ENCODE measurements at regions not wholly inside any gene's neighbourhood (a gene's known extent, or its start where the extent isn't known, plus 50 kb on each side); places are given as distances from the start of the nearest gene placed in this dataset.

GRCh38 chr4:32470087-32470585 lies 1750.0 kb downstream of the PCDH7 start:
- Mint-ChIP-seq H3K27me3 (ENCODE audit: unreplicated experiment) (peaks cover 2% of the 10 kb centered on the region), H3K4me1 (ENCODE audit: unreplicated experiment) (no peaks in the 10 kb centered on the region), H3K4me3 (ENCODE audit: unreplicated experiment) (no peak overlapping the region), H3K27ac (ENCODE audit: unreplicated experiment) (no peak overlapping the region), H3K9me3 (ENCODE audit: unreplicated experiment) (no peaks in the 10 kb centered on the region), H3K36me3 (ENCODE audit: low read depth, unreplicated experiment) (no peaks in the 10 kb centered on the region)
- TF ChIP-seq CTCF (IDR thresholded peaks at IDR 0.05; ENCODE audit: unreplicated experiment), result no peak
- no peak for DNase-seq (ENCODE audit: low spot score)

- no peaks in the 10 kb centered on the region for H3K9me3 Mint-ChIP-seq (ENCODE audit: unreplicated experiment)
- H3K27me3 Mint-ChIP-seq (ENCODE audit: unreplicated experiment), result peaks cover 2% of the 10 kb centered on the region
- no peak overlapping the region for H3K4me3 Mint-ChIP-seq (ENCODE audit: unreplicated experiment)
- no peak for DNase-seq (ENCODE audit: low spot score)
- no peak for TF ChIP-seq CTCF (IDR thresholded peaks at IDR 0.05; ENCODE audit: unreplicated experiment)
- H3K36me3 Mint-ChIP-seq (ENCODE audit: low read depth, unreplicated experiment), result no peaks in the 10 kb centered on the region
- H3K27ac Mint-ChIP-seq (ENCODE audit: unreplicated experiment), result no peak overlapping the region
- no peaks in the 10 kb centered on the region for H3K4me1 Mint-ChIP-seq (ENCODE audit: unreplicated experiment)
Observed at GRCh38 chr4:32472918-32473317, 1752.7 kb downstream of the PCDH7 start.

GRCh38 chr4:32475710-32476109 lies 1755.5 kb downstream of the PCDH7 start:
- no peak for TF ChIP-seq CTCF (IDR thresholded peaks at IDR 0.05; ENCODE audit: unreplicated experiment)
- peaks cover 2% of the 10 kb centered on the region for H3K27me3 Mint-ChIP-seq (ENCODE audit: unreplicated experiment)
- H3K36me3 Mint-ChIP-seq (ENCODE audit: low read depth, unreplicated experiment), result no peaks in the 10 kb centered on the region
- no peak for DNase-seq (ENCODE audit: low spot score)
- no peak overlapping the region for H3K4me3 Mint-ChIP-seq (ENCODE audit: unreplicated experiment)
- H3K4me1 Mint-ChIP-seq (ENCODE audit: unreplicated experiment), result no peaks in the 10 kb centered on the region
- H3K27ac Mint-ChIP-seq (ENCODE audit: unreplicated experiment), result no peak overlapping the region
- H3K9me3 Mint-ChIP-seq (ENCODE audit: unreplicated experiment), result no peaks in the 10 kb centered on the region

- Mint-ChIP-seq H3K4me1 (ENCODE audit: unreplicated experiment) (no peaks in the 10 kb centered on the region), H3K9me3 (ENCODE audit: unreplicated experiment) (no peaks in the 10 kb centered on the region), H3K27me3 (ENCODE audit: unreplicated experiment) (peaks cover 2% of the 10 kb centered on the region), H3K36me3 (ENCODE audit: low read depth, unreplicated experiment) (no peaks in the 10 kb centered on the region), H3K27ac (ENCODE audit: unreplicated experiment) (no peak overlapping the region), H3K4me3 (ENCODE audit: unreplicated experiment) (no peak overlapping the region)
- no peak for DNase-seq (ENCODE audit: low spot score)
- TF ChIP-seq CTCF (IDR thresholded peaks at IDR 0.05; ENCODE audit: unreplicated experiment), result no peak
Observed at GRCh38 chr4:32477518-32477917, 1757.3 kb downstream of the PCDH7 start.

- Mint-ChIP-seq H3K27ac (ENCODE audit: unreplicated experiment) (no peak overlapping the region), H3K9me3 (ENCODE audit: unreplicated experiment) (no peaks in the 10 kb centered on the region), H3K36me3 (ENCODE audit: low read depth, unreplicated experiment) (no peaks in the 10 kb centered on the region), H3K4me1 (ENCODE audit: unreplicated experiment) (no peaks in the 10 kb centered on the region), H3K27me3 (ENCODE audit: unreplicated experiment) (no peaks in the 10 kb centered on the region), H3K4me3 (ENCODE audit: unreplicated experiment) (no peak overlapping the region)
- DNase-seq (ENCODE audit: low spot score), result no peak
- TF ChIP-seq CTCF (IDR thresholded peaks at IDR 0.05; ENCODE audit: unreplicated experiment), result no peak
Observed at GRCh38 chr4:32485956-32486355, 1765.8 kb downstream of the PCDH7 start.

All from endothelial cell (in vitro differentiated cells).